ENCODE measurements at regions not wholly inside any gene's neighbourhood (a gene's known extent, or its start where the extent isn't known, plus 50 kb on each side); places are given as distances from the start of the nearest gene placed in this dataset.

- no peaks in the 10 kb centered on the region for H3K27me3 ChIP-seq (ENCODE audit: control insufficient read depth, insufficient read depth, low read length)
- H3K36me3 ChIP-seq (ENCODE audit: control insufficient read depth, insufficient read depth, low read length): no peaks in the 10 kb centered on the region
- ChIA-PET CTCF (interaction anchor here (0.8 kb wide), 1 partner anchor 526 kb away, joined by 4 read pairs; no protein-coding TSS in a partner anchor), POLR2A (no interaction called here)
- H3K4me3 ChIP-seq (ENCODE audit: low read depth, low read length): no peak overlapping the region
- TF ChIP-seq CTCF (IDR thresholded peaks at IDR 0.05; ENCODE audit: insufficient read depth, low read depth, low read length): no peak
- DNase-seq (ENCODE audit: low read depth): no peak
Observed at GRCh38 chr20:43294031-43294430, 104.3 kb upstream of the PTPRT start.

- POLR2A ChIA-PET: no interaction called here
Observed at GRCh38 chr20:43293068-43293786, 103.5 kb upstream of the PTPRT start.

GRCh38 chr20:43292222-43292621 is 102.5 kb upstream of the PTPRT start:
- ChIA-PET POLR2A (no interaction called here), CTCF (no interaction called here)
- DNase-seq (ENCODE audit: low read depth): no peak
- Histone ChIP-seq H3K4me3 (ENCODE audit: low read depth, low read length) (no peak overlapping the region), H3K36me3 (ENCODE audit: control insufficient read depth, insufficient read depth, low read length) (no peaks in the 10 kb centered on the region), H3K27me3 (ENCODE audit: control insufficient read depth, insufficient read depth, low read length) (no peaks in the 10 kb centered on the region)
- no peak for TF ChIP-seq CTCF (IDR thresholded peaks at IDR 0.05; ENCODE audit: insufficient read depth, low read depth, low read length)

More at GRCh38 chr20:43293068-43293786, 103.5 kb upstream of the PTPRT start:
- CTCF ChIA-PET: no interaction called here
- TF ChIP-seq CTCF (IDR thresholded peaks at IDR 0.05; ENCODE audit: insufficient read depth, low read depth, low read length): no peak
- Histone ChIP-seq H3K36me3 (ENCODE audit: control insufficient read depth, insufficient read depth, low read length) (no peaks in the 10 kb centered on the region), H3K4me3 (ENCODE audit: low read depth, low read length) (no peak overlapping the region), H3K27me3 (ENCODE audit: control insufficient read depth, insufficient read depth, low read length) (no peaks in the 10 kb centered on the region)
- DNase-seq (ENCODE audit: low read depth): no peak

GRCh38 chr20:43287637-43288036 is 97.9 kb upstream of the PTPRT start:
- no peak overlapping the region for H3K4me3 ChIP-seq (ENCODE audit: low read depth, low read length)
- H3K36me3 ChIP-seq (ENCODE audit: control insufficient read depth, insufficient read depth, low read length): no peaks in the 10 kb centered on the region
- TF ChIP-seq CTCF (IDR thresholded peaks at IDR 0.05; ENCODE audit: insufficient read depth, low read depth, low read length): no peak
- ChIA-PET POLR2A (no interaction called here), CTCF (no interaction called here)
- DNase-seq (ENCODE audit: low read depth): no peak
- no peaks in the 10 kb centered on the region for H3K27me3 ChIP-seq (ENCODE audit: control insufficient read depth, insufficient read depth, low read length)

GRCh38 chr20:43285170-43285569 is 95.5 kb upstream of the PTPRT start:
- DNase-seq (ENCODE audit: low read depth): no peak
- no peak overlapping the region for H3K4me3 ChIP-seq (ENCODE audit: low read depth, low read length)
- no peaks in the 10 kb centered on the region for H3K36me3 ChIP-seq (ENCODE audit: control insufficient read depth, insufficient read depth, low read length)
- CTCF ChIA-PET: no interaction called here
- no peaks in the 10 kb centered on the region for H3K27me3 ChIP-seq (ENCODE audit: control insufficient read depth, insufficient read depth, low read length)
- TF ChIP-seq CTCF (IDR thresholded peaks at IDR 0.05; ENCODE audit: insufficient read depth, low read depth, low read length): no peak
- POLR2A ChIA-PET: no interaction called here
